ENCODE measurements at regions not wholly inside any gene's neighbourhood (a gene's known extent, or its start where the extent isn't known, plus 50 kb on each side); places are given as distances from the start of the nearest gene placed in this dataset.
"Not testable (repeated sequence)": the region's sequence is repeated elsewhere in the genome, so short reads cannot be mapped to it uniquely, and the experiment has no call there.

GRCh38 chr1:81183553-81183952 lies 617.2 kb upstream of the ADGRL2 start:
- DNase-seq: no peak

- DNase-seq: no peak
Measured at GRCh38 chr1:81183051-81183450, 617.7 kb upstream of the ADGRL2 start.

- no peak for DNase-seq
Measured at GRCh38 chr1:81179242-81179641, 621.5 kb upstream of the ADGRL2 start.

- not testable (repeated sequence) for DNase-seq
Measured at GRCh38 chr1:81178431-81179093, 622.2 kb upstream of the ADGRL2 start.

GRCh38 chr1:81174811-81175476 lies 625.8 kb upstream of the ADGRL2 start:
- DNase-seq: no peak

GRCh38 chr1:81174052-81174451 lies 626.7 kb upstream of the ADGRL2 start:
- DNase-seq: no peak

- no peak for DNase-seq
Measured at GRCh38 chr1:81172483-81172882, 628.3 kb upstream of the ADGRL2 start.

- no peak for DNase-seq
Measured at GRCh38 chr1:81170721-81171120, 630.0 kb upstream of the ADGRL2 start.

GRCh38 chr1:81165963-81166362 lies 634.8 kb upstream of the ADGRL2 start:
- DNase-seq: no peak

- no peak for DNase-seq
Measured at GRCh38 chr1:81160696-81161095, 640.0 kb upstream of the ADGRL2 start.

GRCh38 chr1:81158592-81158991 lies 642.1 kb upstream of the ADGRL2 start:
- no peak for DNase-seq

- no peak for DNase-seq
Measured at GRCh38 chr1:81157686-81158085, 643.0 kb upstream of the ADGRL2 start.

- no peak for DNase-seq
Measured at GRCh38 chr1:81156887-81157286, 643.8 kb upstream of the ADGRL2 start.

GRCh38 chr1:81155131-81155530 lies 645.6 kb upstream of the ADGRL2 start:
- DNase-seq: no peak

- no peak for DNase-seq
Measured at GRCh38 chr1:81151206-81151605, 649.5 kb upstream of the ADGRL2 start.

- no peak for DNase-seq
Measured at GRCh38 chr1:81149649-81150325, 650.9 kb upstream of the ADGRL2 start.

GRCh38 chr1:81144240-81144825 lies 656.4 kb upstream of the ADGRL2 start:
- no peak for DNase-seq

GRCh38 chr1:81142099-81142826 lies 658.5 kb upstream of the ADGRL2 start:
- DNase-seq: no peak

- no peak for DNase-seq
Measured at GRCh38 chr1:81135524-81135923, 665.2 kb upstream of the ADGRL2 start.

- no peak for DNase-seq
Measured at GRCh38 chr1:81129776-81130175, 671.0 kb upstream of the ADGRL2 start.

- DNase-seq: no peak
Measured at GRCh38 chr1:81129366-81129765, 671.4 kb upstream of the ADGRL2 start.

- no peak for DNase-seq
Measured at GRCh38 chr1:81128079-81128478, 672.7 kb upstream of the ADGRL2 start.

GRCh38 chr1:81126989-81127581 lies 673.6 kb upstream of the ADGRL2 start:
- no peak for DNase-seq

Measured in CD4-positive, alpha-beta T cell treated with Interleukin-1 beta for 1 hour (primary cell).